ENCODE measurements at regions not wholly inside any gene's neighbourhood (a gene's known extent, or its start where the extent isn't known, plus 50 kb on each side); places are given as distances from the start of the nearest gene placed in this dataset.

DNA sequence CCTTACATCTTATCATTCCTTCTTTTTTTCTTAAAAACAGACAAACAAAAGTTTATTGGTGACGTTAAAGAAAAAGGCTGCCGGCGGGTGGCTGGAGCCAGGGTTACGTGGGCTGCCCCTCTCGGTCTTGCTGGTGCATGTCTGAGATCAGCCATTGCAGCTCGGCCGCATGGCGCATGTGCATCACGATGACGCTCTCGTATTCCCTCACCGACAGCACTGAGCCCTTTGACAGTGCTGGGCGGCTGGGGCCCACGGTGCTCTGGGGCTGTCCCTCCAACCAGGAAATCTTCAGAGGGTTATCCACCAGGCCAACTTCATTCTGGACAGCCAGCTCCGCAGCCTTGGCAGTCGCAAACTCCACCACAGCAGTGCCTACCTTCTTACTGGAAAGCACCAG lies 1081.8 kb upstream of the TMEFF2 start:
- Histone ChIP-seq H3K27ac (ENCODE audit: low read depth, low read length) (no peak overlapping the region), H3K23ac (ENCODE audit: low read length) (no peak overlapping the region), H2BK120ac (ENCODE audit: insufficient read depth, low read length, poor library complexity) (no peak overlapping the region), H3K36me3 (ENCODE audit: control insufficient read depth in 1 of 2, insufficient read depth in 2 of 2, low read length in 2 of 2) (no peaks in the 10 kb centered on the region), H3K14ac (ENCODE audit: low read length) (no peak overlapping the region), H2BK5ac (ENCODE audit: low read depth, low read length, poor library complexity) (no peak overlapping the region), H3K9ac (ENCODE audit: low read length) (no peak overlapping the region), H3K4me3 (ENCODE audit: low read depth, low read length) (no peak overlapping the region), H4K91ac (ENCODE audit: low read depth, low read length) (no peak overlapping the region), H3K18ac (ENCODE audit: low read length) (no peak overlapping the region), H3K4me1 (ENCODE audit: control insufficient read depth in 1 of 2, insufficient read depth in 2 of 2, low read length in 2 of 2) (no peaks in the 10 kb centered on the region), H2BK12ac (ENCODE audit: low read length) (no peak overlapping the region), H3K79me2 (ENCODE audit: control insufficient read depth, insufficient read depth, low read length, poor library complexity) (no peaks in the 10 kb centered on the region), H4K12ac (ENCODE audit: low read depth, low read length) (no peak overlapping the region), H2AK5ac (ENCODE audit: low read length) (no peak overlapping the region), H3K27me3 (ENCODE audit: insufficient read depth, low read length) (no peaks in the 10 kb centered on the region), H4K8ac (ENCODE audit: low read depth, low read length) (no peak overlapping the region), H3K4me2 (ENCODE audit: low read length) (no peak overlapping the region), H3K4ac (ENCODE audit: low read depth, low read length) (no peak overlapping the region), H3K79me1 (ENCODE audit: low read length) (no peaks in the 10 kb centered on the region), H2AFZ (ENCODE audit: insufficient read depth, low read length, poor library complexity) (no peak overlapping the region), H3K9me3 (ENCODE audit: insufficient read depth, low read depth, low read length) (no peaks in the 10 kb centered on the region)
- no peak for DNase-seq
- no CpG with 5 or more reads among the region's 16 CpGs for WGBS (ENCODE audit: extremely low coverage, insufficient coverage, insufficient read length)

DNA sequence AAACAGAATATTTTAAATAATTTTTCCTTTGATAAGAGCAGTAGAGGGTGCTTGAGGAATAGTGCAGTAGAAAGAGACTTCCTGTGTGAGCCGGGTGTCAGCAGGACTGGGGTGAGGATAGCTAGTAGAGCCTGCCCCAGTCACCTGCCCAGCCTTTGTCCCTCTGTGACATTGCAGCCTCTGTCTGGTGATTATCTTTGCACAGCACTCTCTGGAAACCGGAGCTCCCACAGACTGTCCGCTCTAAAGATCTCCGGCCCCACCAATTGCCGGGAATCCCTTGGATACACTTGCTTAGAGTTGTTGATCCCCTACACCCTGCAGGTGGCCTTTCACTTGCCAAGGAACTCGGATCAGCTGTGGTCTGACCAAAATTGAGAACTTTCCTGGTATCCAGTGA lies 1081.3 kb upstream of the TMEFF2 start:
- Histone ChIP-seq H3K14ac (ENCODE audit: low read length) (no peak overlapping the region), H3K23ac (ENCODE audit: low read length) (no peak overlapping the region), H3K36me3 (ENCODE audit: control insufficient read depth in 1 of 2, insufficient read depth in 2 of 2, low read length in 2 of 2) (no peaks in the 10 kb centered on the region), H3K4me1 (ENCODE audit: control insufficient read depth in 1 of 2, insufficient read depth in 2 of 2, low read length in 2 of 2) (no peaks in the 10 kb centered on the region), H3K4me2 (ENCODE audit: low read length) (no peak overlapping the region), H3K9ac (ENCODE audit: low read length) (no peak overlapping the region), H3K18ac (ENCODE audit: low read length) (no peak overlapping the region), H3K4me3 (ENCODE audit: low read depth, low read length) (no peak overlapping the region), H3K9me3 (ENCODE audit: insufficient read depth, low read depth, low read length) (no peaks in the 10 kb centered on the region), H2BK120ac (ENCODE audit: insufficient read depth, low read length, poor library complexity) (no peak overlapping the region), H4K91ac (ENCODE audit: low read depth, low read length) (no peak overlapping the region), H3K79me2 (ENCODE audit: control insufficient read depth, insufficient read depth, low read length, poor library complexity) (no peaks in the 10 kb centered on the region), H4K12ac (ENCODE audit: low read depth, low read length) (no peak overlapping the region), H2BK5ac (ENCODE audit: low read depth, low read length, poor library complexity) (no peak overlapping the region), H3K27me3 (ENCODE audit: insufficient read depth, low read length) (no peaks in the 10 kb centered on the region), H2AK5ac (ENCODE audit: low read length) (no peak overlapping the region), H3K27ac (ENCODE audit: low read depth, low read length) (no peak overlapping the region), H4K8ac (ENCODE audit: low read depth, low read length) (no peak overlapping the region), H3K4ac (ENCODE audit: low read depth, low read length) (no peak overlapping the region), H2BK12ac (ENCODE audit: low read length) (no peak overlapping the region), H2AFZ (ENCODE audit: insufficient read depth, low read length, poor library complexity) (no peak overlapping the region), H3K79me1 (ENCODE audit: low read length) (no peaks in the 10 kb centered on the region)
- no peak for DNase-seq
- WGBS (ENCODE audit: extremely low coverage, insufficient coverage, insufficient read length), result no CpG with 5 or more reads among the region's 6 CpGs

DNA sequence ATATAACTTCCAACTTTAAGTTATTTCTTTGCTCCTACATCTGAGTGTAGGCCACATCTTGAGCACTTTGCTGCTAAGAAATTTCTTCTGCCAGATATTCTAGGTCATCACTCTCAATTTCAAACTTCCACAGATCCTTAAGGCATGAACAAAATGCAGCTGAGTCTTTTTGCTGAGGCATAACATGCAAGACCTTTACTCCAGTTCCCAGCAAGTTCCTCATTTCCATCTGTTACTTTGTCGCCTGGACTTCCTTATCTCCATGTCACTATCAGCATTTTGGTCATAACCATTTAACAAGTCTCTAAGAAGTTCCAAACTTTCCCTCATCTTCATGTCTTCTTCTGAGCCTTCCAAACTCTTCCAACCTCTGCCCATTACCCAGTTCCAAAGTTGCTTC lies 1077.3 kb upstream of the TMEFF2 start:
- Histone ChIP-seq H3K4me1 (ENCODE audit: control insufficient read depth in 1 of 2, insufficient read depth in 2 of 2, low read length in 2 of 2) (no peaks in the 10 kb centered on the region), H3K4ac (ENCODE audit: low read depth, low read length) (no peak overlapping the region), H3K9me3 (ENCODE audit: insufficient read depth, low read depth, low read length) (no peaks in the 10 kb centered on the region), H4K91ac (ENCODE audit: low read depth, low read length) (no peak overlapping the region), H3K36me3 (ENCODE audit: control insufficient read depth in 1 of 2, insufficient read depth in 2 of 2, low read length in 2 of 2) (no peaks in the 10 kb centered on the region), H3K27ac (ENCODE audit: low read depth, low read length) (no peak overlapping the region), H2BK120ac (ENCODE audit: insufficient read depth, low read length, poor library complexity) (no peak overlapping the region), H4K12ac (ENCODE audit: low read depth, low read length) (no peak overlapping the region), H3K4me3 (ENCODE audit: low read depth, low read length) (no peak overlapping the region), H4K8ac (ENCODE audit: low read depth, low read length) (no peak overlapping the region), H3K4me2 (ENCODE audit: low read length) (no peak overlapping the region), H3K14ac (ENCODE audit: low read length) (no peak overlapping the region), H3K79me1 (ENCODE audit: low read length) (no peaks in the 10 kb centered on the region), H2BK12ac (ENCODE audit: low read length) (no peak overlapping the region), H3K9ac (ENCODE audit: low read length) (no peak overlapping the region), H3K79me2 (ENCODE audit: control insufficient read depth, insufficient read depth, low read length, poor library complexity) (no peaks in the 10 kb centered on the region), H3K23ac (ENCODE audit: low read length) (no peak overlapping the region), H2AK5ac (ENCODE audit: low read length) (no peak overlapping the region), H3K18ac (ENCODE audit: low read length) (no peak overlapping the region), H2BK5ac (ENCODE audit: low read depth, low read length, poor library complexity) (no peak overlapping the region), H2AFZ (ENCODE audit: insufficient read depth, low read length, poor library complexity) (no peak overlapping the region), H3K27me3 (ENCODE audit: insufficient read depth, low read length) (no peaks in the 10 kb centered on the region)
- peak in 1 of 2 donors; percentile 39 for DNase-seq
- no CpG with 5 or more reads among the region's 1 CpG for WGBS (ENCODE audit: extremely low coverage, insufficient coverage, insufficient read length)

DNA sequence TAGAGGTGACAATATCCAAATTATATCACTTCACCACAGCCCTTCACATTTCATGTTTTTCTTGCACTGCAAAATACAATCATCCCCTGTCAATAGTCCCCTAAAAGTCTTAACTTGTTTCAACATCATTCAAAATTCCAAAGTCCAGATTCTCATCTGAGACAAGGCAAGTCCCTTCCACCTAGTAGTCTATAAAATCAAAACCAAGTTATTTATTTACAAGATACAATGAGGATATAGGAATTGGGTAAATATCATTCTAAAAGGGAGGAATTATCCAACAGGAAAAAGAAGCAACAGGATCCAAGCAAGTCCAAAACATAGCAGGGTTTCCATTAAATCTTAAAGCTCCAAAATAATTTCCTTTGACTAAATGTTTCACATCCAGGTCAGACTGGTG lies 1076.1 kb upstream of the TMEFF2 start:
- Histone ChIP-seq H4K8ac (ENCODE audit: low read depth, low read length) (no peak overlapping the region), H4K12ac (ENCODE audit: low read depth, low read length) (no peak overlapping the region), H3K14ac (ENCODE audit: low read length) (no peak overlapping the region), H3K4me3 (ENCODE audit: low read depth, low read length) (no peak overlapping the region), H3K79me1 (ENCODE audit: low read length) (no peaks in the 10 kb centered on the region), H3K23ac (ENCODE audit: low read length) (no peak overlapping the region), H3K27me3 (ENCODE audit: insufficient read depth, low read length) (no peaks in the 10 kb centered on the region), H3K4ac (ENCODE audit: low read depth, low read length) (no peak overlapping the region), H2BK5ac (ENCODE audit: low read depth, low read length, poor library complexity) (no peak overlapping the region), H3K4me1 (ENCODE audit: control insufficient read depth in 1 of 2, insufficient read depth in 2 of 2, low read length in 2 of 2) (no peaks in the 10 kb centered on the region), H4K91ac (ENCODE audit: low read depth, low read length) (no peak overlapping the region), H3K9ac (ENCODE audit: low read length) (no peak overlapping the region), H2AK5ac (ENCODE audit: low read length) (no peak overlapping the region), H3K27ac (ENCODE audit: low read depth, low read length) (no peak overlapping the region), H2AFZ (ENCODE audit: insufficient read depth, low read length, poor library complexity) (no peak overlapping the region), H3K18ac (ENCODE audit: low read length) (no peak overlapping the region), H3K79me2 (ENCODE audit: control insufficient read depth, insufficient read depth, low read length, poor library complexity) (no peaks in the 10 kb centered on the region), H3K9me3 (ENCODE audit: insufficient read depth, low read depth, low read length) (no peaks in the 10 kb centered on the region), H2BK12ac (ENCODE audit: low read length) (no peak overlapping the region), H3K4me2 (ENCODE audit: low read length) (no peak overlapping the region), H2BK120ac (ENCODE audit: insufficient read depth, low read length, poor library complexity) (no peak overlapping the region), H3K36me3 (ENCODE audit: control insufficient read depth in 1 of 2, insufficient read depth in 2 of 2, low read length in 2 of 2) (no peaks in the 10 kb centered on the region)
- no peak for DNase-seq

All from trophoblast cell (in vitro differentiated cells and primary cell).